SU-DHL-6 (cell line): ENCODE measurements at regions not wholly inside any gene's neighbourhood (a gene's known extent, or its start where the extent isn't known, plus 50 kb on each side); places are given as distances from the start of the nearest gene placed in this dataset.

ENCODE experiments used
- H2AFZ ChIP-seq: fragments of 200-600 bp; sonication (generic); 2 replicates; pipeline ENCODE4 v1.6.1; 2014; ENCODE audit warnings: low read depth, mild to moderate bottlenecking, moderate library complexity, mixed read lengths, antibody characterized with exemption, low read length; ENCODE audit not compliant: severe bottlenecking
- H3F3A ChIP-seq: fragments of 200-600 bp; shearing (Covaris generic); 2 replicates; pipeline ENCODE4 v1.6.0; 2016; ENCODE audit warnings: antibody characterized with exemption, mild to moderate bottlenecking; ENCODE audit not compliant: insufficient read depth
- H3K27ac ChIP-seq: fragments of 200-600 bp; sonication (generic); 2 replicates; pipeline ENCODE4 v1.5.1; 2016; ENCODE audit warnings: low read depth, mild to moderate bottlenecking, low read length, moderate library complexity, mixed read lengths
- H3K27me3 ChIP-seq: fragments of 200-600 bp; sonication (generic), shearing (Covaris generic); 2 replicates; pipeline ENCODE4 v1.6.0; 2014; ENCODE audit warnings: mild to moderate bottlenecking, low read length
- H3K36me3 ChIP-seq: fragments of 200-600 bp; sonication (generic); 2 replicates; pipeline ENCODE4 v1.6.1; 2014; ENCODE audit warnings: mild to moderate bottlenecking, low read length, mixed read lengths
- H3K4me2 ChIP-seq: fragments of 300-600, 200-600 bp; shearing (Covaris generic), sonication (generic); 2 replicates; pipeline ENCODE4 v1.6.0; 2014; ENCODE audit warnings: low read length, low read depth, mild to moderate bottlenecking; ENCODE audit not compliant: poor library complexity, severe bottlenecking
- H3K4me3 ChIP-seq: fragments of 200-600 bp; sonication (generic); 2 replicates; pipeline ENCODE4 v1.5.1; 2014; ENCODE audit warnings: antibody characterized with exemption, low read length, mild to moderate bottlenecking, mixed read lengths; ENCODE audit not compliant: insufficient read depth, poor library complexity, severe bottlenecking
- H3K79me2 ChIP-seq: fragments of 200-600 bp; sonication (generic); 2 replicates; pipeline ENCODE4 v1.6.1; 2014; ENCODE audit warnings: mild to moderate bottlenecking, low read length, moderate library complexity; ENCODE audit not compliant: insufficient read depth
- H3K9ac ChIP-seq: fragments of 200-600 bp; sonication (generic); 2 replicates; pipeline ENCODE4 v1.7.0; 2014; ENCODE audit warnings: mild to moderate bottlenecking, low read length
- H3K9me2 ChIP-seq: fragments of 200-600 bp; sonication (generic); replicated peaks from 2 replicates; pipeline ENCODE4 v1.6.1; 2014; ENCODE audit warnings: low read length; ENCODE audit not compliant: insufficient read depth
- H3K9me3 ChIP-seq: fragments of 200-600 bp; sonication (generic); 2 replicates; pipeline ENCODE4 v1.6.1; 2014; ENCODE audit warnings: low read length, mixed read lengths; ENCODE audit not compliant: insufficient read depth
- H4K20me1 ChIP-seq: fragments of 200-600 bp; sonication (generic); 2 replicates; pipeline ENCODE4 v1.6.1; 2014; ENCODE audit warnings: low read depth, mild to moderate bottlenecking, antibody characterized with exemption, low read length, moderate library complexity, mixed read lengths
- EZH2phosphoT487 ChIP-seq: fragments of 200-600 bp; sonication (generic), shearing (Covaris generic); conservative IDR thresholded peaks from 2 replicates; pipeline ENCODE4 v1.6.1; 2018; ENCODE audit warnings: mild to moderate bottlenecking, antibody characterized with exemption, low read length, moderate library complexity, mixed read lengths
- TF ChIP-seq, protein P1 (sequence below): fragments of 200-600 bp; sonication (generic); IDR thresholded peaks from one replicate; pipeline ENCODE4 v1.5.1; 2017; ENCODE audit warnings: antibody characterized with exemption, mild to moderate bottlenecking, low read length, moderate library complexity; ENCODE audit not compliant: insufficient read depth, poor library complexity, severe bottlenecking

DNA sequence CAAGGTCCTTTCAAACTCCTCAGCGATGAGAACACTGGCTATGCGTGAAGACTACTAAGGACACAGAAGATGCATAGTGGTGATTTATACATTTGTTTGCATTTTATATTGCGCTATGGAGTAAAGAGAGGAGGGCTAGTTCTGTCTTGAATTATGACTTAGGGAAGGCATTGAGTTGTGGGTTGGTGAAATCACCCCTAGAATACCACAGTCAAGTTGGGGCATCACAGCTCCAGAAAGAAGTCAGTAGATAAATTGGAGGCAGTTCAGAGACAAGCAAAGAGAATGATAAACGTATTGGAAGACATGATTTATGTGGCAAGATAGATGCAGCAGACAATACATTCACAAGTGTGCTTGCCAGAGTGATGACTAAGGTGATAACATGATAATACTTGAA is 460.4 kb downstream of the EPHA4 start:
- Histone ChIP-seq H3K27me3 (no peaks in the 10 kb centered on the region), H3K27ac (no peak overlapping the region), H3K79me2 (no peaks in the 10 kb centered on the region), H3K4me2 (no peak overlapping the region), H4K20me1 (no peaks in the 10 kb centered on the region), H3K9ac (no peak overlapping the region), H3K4me3 (no peak overlapping the region), H3F3A (no peaks in the 10 kb centered on the region), H2AFZ (no peak overlapping the region), H3K9me2 (no peaks in the 10 kb centered on the region), H3K9me3 (no peaks in the 10 kb centered on the region), H3K36me3 (no peaks in the 10 kb centered on the region)
- TF ChIP-seq, protein P1, sequence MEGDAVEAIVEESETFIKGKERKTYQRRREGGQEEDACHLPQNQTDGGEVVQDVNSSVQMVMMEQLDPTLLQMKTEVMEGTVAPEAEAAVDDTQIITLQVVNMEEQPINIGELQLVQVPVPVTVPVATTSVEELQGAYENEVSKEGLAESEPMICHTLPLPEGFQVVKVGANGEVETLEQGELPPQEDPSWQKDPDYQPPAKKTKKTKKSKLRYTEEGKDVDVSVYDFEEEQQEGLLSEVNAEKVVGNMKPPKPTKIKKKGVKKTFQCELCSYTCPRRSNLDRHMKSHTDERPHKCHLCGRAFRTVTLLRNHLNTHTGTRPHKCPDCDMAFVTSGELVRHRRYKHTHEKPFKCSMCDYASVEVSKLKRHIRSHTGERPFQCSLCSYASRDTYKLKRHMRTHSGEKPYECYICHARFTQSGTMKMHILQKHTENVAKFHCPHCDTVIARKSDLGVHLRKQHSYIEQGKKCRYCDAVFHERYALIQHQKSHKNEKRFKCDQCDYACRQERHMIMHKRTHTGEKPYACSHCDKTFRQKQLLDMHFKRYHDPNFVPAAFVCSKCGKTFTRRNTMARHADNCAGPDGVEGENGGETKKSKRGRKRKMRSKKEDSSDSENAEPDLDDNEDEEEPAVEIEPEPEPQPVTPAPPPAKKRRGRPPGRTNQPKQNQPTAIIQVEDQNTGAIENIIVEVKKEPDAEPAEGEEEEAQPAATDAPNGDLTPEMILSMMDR = no peak
- TF ChIP-seq EZH2phosphoT487 = no peak

DNA sequence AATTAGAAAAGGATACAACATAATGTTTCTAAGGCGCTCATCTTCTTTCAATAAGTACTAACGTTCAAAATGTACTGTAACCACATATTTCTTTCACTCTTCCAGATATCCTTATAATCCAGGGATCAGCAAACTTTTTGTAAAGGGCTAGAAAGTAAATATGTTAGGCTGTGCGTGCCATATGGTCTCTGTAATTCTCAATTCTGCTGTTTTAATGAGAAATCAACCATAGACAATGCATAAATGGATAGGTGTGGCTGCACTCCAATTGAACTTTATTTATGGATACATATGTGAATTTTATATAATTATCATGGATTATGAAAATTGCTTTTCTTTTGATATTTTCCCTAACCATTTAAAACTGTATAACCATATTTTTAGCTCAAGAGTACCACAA is 459.4 kb downstream of the EPHA4 start:
- TF ChIP-seq, protein P1 = no peak
- no peak for TF ChIP-seq EZH2phosphoT487
- no peak overlapping the region for H3K4me3 ChIP-seq
- no peaks in the 10 kb centered on the region for H3K36me3 ChIP-seq
- no peaks in the 10 kb centered on the region for H3K9me3 ChIP-seq
- H3K9ac ChIP-seq = no peak overlapping the region
- H2AFZ ChIP-seq = no peak overlapping the region
- no peak overlapping the region for H3K4me2 ChIP-seq
- H3K79me2 ChIP-seq = no peaks in the 10 kb centered on the region
- no peaks in the 10 kb centered on the region for H3F3A ChIP-seq
- H3K9me2 ChIP-seq = no peaks in the 10 kb centered on the region
- H3K27ac ChIP-seq = no peak overlapping the region
- no peaks in the 10 kb centered on the region for H3K27me3 ChIP-seq
- no peaks in the 10 kb centered on the region for H4K20me1 ChIP-seq

DNA sequence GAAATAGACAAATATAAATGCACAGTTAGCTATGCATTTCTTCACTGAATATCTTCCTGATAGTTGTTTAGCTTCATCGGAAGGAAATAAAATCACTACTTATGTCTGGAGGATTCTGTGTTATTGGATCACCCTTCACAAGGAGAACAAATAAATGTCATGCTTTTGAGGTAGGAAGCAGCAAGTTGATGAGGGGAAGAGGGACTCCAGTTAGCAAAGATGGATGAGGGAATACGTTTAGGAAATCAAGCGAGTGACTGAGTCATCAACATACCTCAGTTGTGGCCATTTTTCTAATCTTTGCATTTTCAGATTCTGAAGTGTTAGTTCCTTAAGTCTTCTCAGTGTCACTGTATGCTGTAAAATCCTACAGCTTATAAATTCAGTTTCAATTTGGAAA is 456.2 kb downstream of the EPHA4 start:
- Histone ChIP-seq H3K9ac (no peak overlapping the region), H4K20me1 (no peaks in the 10 kb centered on the region), H3K27me3 (no peaks in the 10 kb centered on the region), H3K4me3 (no peak overlapping the region), H3K27ac (no peak overlapping the region), H3K9me3 (no peaks in the 10 kb centered on the region), H3K79me2 (no peaks in the 10 kb centered on the region), H3K9me2 (no peaks in the 10 kb centered on the region), H3K4me2 (no peak overlapping the region), H2AFZ (no peak overlapping the region), H3F3A (no peaks in the 10 kb centered on the region), H3K36me3 (no peaks in the 10 kb centered on the region)
- TF ChIP-seq, protein P1 = no peak
- TF ChIP-seq EZH2phosphoT487 = no peak
